GM12865 (cell line): ENCODE measurements at regions not wholly inside any gene's neighbourhood (a gene's known extent, or its start where the extent isn't known, plus 50 kb on each side); places are given as distances from the start of the nearest gene placed in this dataset.

Experiments used
- DNase-seq: peaks from one replicate; pipeline ENCODE4 v3.0.0; 2010; ENCODE audit warnings: low read depth
- H3K4me3 ChIP-seq: 2 replicates; pipeline ENCODE4 v1.5.1; 2011; ENCODE audit warnings: mild to moderate bottlenecking, low read depth, low read length, control low read depth
- CTCF ChIP-seq: IDR thresholded peaks from 2 replicates; pipeline ENCODE4 v1.5.1; 2011; ENCODE audit warnings: low read length, control low read depth, low read depth, inconsistent platforms; ENCODE audit not compliant: insufficient read depth; ENCODE audit errors: missing control alignments

GRCh38 chr6:169964486-169965180 lies 213.2 kb downstream of the ERMARD start:
- TF ChIP-seq CTCF, result no peak
- DNase-seq, result no peak
- H3K4me3 ChIP-seq, result no peak overlapping the region

GRCh38 chr6:169963581-169964297 lies 212.3 kb downstream of the ERMARD start:
- no peak for DNase-seq
- no peak overlapping the region for H3K4me3 ChIP-seq
- TF ChIP-seq CTCF, result no peak

GRCh38 chr6:169962604-169963469 lies 211.4 kb downstream of the ERMARD start:
- no peak for TF ChIP-seq CTCF
- no peak for DNase-seq
- no peak overlapping the region for H3K4me3 ChIP-seq

- no peak for DNase-seq
- TF ChIP-seq CTCF, result no peak
Observed at GRCh38 chr6:169961772-169962561, 210.5 kb downstream of the ERMARD start.

GRCh38 chr6:169960886-169961611 lies 209.6 kb downstream of the ERMARD start:
- TF ChIP-seq CTCF, result no peak
- H3K4me3 ChIP-seq, result no peak overlapping the region
- DNase-seq, result no peak

More at GRCh38 chr6:169961772-169962561, 210.5 kb downstream of the ERMARD start:
- no peak overlapping the region for H3K4me3 ChIP-seq

GRCh38 chr6:169960521-169960885 lies 209.1 kb downstream of the ERMARD start:
- no peak for DNase-seq
- no peak for TF ChIP-seq CTCF
- no peak overlapping the region for H3K4me3 ChIP-seq
